GM06990 (cell line): ENCODE measurements at regions not wholly inside any gene's neighbourhood (a gene's known extent, or its start where the extent isn't known, plus 50 kb on each side); places are given as distances from the start of the nearest gene placed in this dataset.

Source experiments
- DNase-seq: peaks from one replicate; pipeline ENCODE4 v3.0.0-alpha.2; 2011; ENCODE audit not compliant: insufficient read length; ENCODE audit errors: extremely low read depth
- H3K27me3 ChIP-seq: replicated peaks from 2 replicates; pipeline ENCODE4 v1.6.0; 2011; ENCODE audit warnings: low read length; ENCODE audit not compliant: control insufficient read depth, insufficient read depth
- H3K36me3 ChIP-seq: 2 replicates; pipeline ENCODE4 v1.5.1; 2011; ENCODE audit warnings: low read length; ENCODE audit not compliant: control insufficient read depth, insufficient read depth
- H3K4me3 ChIP-seq: replicated peaks from 2 replicates; pipeline ENCODE4 v1.5.1; 2011; ENCODE audit warnings: low read depth, mild to moderate bottlenecking, control low read depth, low read length
- TF ChIP-seq, protein P1 (sequence below): IDR thresholded peaks from 2 replicates; pipeline ENCODE4 v1.5.1; 2011; ENCODE audit warnings: low read length, control low read depth, mild to moderate bottlenecking, inconsistent platforms; ENCODE audit not compliant: insufficient read depth, poor library complexity, severe bottlenecking

DNA sequence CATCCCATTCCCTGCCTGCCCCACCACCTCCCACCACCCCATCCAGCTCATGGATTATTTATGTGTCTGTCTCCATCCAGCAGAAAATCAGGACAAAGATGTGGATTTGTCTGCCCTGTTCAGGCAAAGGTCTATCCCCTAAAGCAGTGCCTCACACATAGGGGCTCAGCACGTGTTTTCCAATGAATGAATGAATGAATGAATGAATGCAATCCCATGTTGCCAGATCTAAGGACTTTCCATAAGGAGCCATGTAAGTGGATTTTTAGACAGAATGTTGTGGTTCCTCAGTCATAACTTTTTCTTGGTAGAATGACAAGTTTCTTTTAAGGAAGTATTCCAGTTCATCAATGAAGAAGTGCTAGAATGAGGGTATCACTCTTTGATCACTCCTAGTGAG lies 133.7 kb downstream of the RNASET2 start:
- no peak for DNase-seq

DNA sequence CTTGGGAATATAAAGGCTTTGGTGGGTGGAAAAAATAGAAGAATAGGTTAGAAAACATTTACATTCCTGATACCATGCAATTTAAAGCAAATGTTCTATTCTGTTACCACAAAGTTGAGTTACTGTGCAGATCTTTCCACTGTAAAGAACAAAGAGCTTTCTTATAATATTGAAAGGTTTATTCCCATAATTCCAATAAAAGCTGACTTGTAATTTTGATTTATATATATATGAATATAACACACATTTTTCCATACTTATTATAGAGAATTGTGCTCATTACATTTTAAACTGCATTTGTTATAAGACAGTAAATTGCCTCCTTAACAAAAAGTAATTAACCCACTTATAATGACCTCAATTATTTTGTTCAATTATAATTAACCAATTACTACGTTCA lies 135.9 kb downstream of the RNASET2 start:
- TF ChIP-seq, protein P1, sequence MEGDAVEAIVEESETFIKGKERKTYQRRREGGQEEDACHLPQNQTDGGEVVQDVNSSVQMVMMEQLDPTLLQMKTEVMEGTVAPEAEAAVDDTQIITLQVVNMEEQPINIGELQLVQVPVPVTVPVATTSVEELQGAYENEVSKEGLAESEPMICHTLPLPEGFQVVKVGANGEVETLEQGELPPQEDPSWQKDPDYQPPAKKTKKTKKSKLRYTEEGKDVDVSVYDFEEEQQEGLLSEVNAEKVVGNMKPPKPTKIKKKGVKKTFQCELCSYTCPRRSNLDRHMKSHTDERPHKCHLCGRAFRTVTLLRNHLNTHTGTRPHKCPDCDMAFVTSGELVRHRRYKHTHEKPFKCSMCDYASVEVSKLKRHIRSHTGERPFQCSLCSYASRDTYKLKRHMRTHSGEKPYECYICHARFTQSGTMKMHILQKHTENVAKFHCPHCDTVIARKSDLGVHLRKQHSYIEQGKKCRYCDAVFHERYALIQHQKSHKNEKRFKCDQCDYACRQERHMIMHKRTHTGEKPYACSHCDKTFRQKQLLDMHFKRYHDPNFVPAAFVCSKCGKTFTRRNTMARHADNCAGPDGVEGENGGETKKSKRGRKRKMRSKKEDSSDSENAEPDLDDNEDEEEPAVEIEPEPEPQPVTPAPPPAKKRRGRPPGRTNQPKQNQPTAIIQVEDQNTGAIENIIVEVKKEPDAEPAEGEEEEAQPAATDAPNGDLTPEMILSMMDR, result no peak
- DNase-seq, result no peak
- Histone ChIP-seq H3K27me3 (no peaks in the 10 kb centered on the region), H3K36me3 (no peaks in the 10 kb centered on the region), H3K4me3 (no peak overlapping the region)

More for the DNA sequence above, 133.7 kb downstream of the RNASET2 start:
- Histone ChIP-seq H3K27me3 (no peaks in the 10 kb centered on the region), H3K4me3 (no peak overlapping the region), H3K36me3 (no peaks in the 10 kb centered on the region)
- TF ChIP-seq, protein P1, result no peak

DNA sequence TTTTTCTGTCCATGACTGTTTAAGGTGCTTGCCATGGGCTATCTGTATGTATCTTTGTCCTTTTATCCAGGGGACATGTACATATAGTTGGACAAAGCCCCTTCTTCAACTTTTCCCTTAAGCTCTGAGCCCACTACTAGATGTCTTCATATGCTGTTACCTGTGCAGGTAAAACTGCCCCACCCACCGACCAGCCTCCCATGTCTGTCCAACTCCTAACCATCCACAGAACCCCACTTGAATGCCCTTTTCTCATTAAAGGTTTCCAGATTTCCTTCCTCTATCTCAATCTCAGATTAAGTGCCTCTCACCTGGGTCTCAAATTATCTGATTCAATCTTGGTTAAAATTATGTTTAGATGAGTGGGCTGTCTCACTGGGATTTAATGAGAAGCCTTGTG lies 136.3 kb downstream of the RNASET2 start:
- Histone ChIP-seq H3K4me3 (no peak overlapping the region), H3K27me3 (no peaks in the 10 kb centered on the region), H3K36me3 (no peaks in the 10 kb centered on the region)
- TF ChIP-seq, protein P1, result no peak
- no peak for DNase-seq

DNA sequence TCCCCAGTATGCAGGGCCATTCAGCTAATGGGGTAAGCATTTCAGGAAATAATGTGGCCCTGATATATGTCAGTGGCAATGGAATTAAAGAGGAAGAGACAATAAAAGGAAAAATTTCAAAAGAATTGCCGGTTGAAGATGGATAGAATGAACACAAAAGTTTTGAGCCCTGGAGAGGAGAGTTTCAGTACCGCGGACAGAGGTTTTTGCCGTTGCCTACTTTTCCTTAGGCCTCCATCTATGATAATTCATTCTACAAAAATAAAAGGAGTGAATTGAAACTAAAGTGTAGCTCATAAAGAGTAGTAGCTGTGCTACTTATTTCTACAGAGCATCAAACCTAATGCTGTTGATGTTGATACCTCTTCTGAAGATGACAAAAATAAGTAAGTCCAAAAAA lies 140.7 kb downstream of the RNASET2 start:
- H3K4me3 ChIP-seq, result no peak overlapping the region
- H3K36me3 ChIP-seq, result no peaks in the 10 kb centered on the region
- TF ChIP-seq, protein P1, result no peak
- no peaks in the 10 kb centered on the region for H3K27me3 ChIP-seq
- no peak for DNase-seq

DNA sequence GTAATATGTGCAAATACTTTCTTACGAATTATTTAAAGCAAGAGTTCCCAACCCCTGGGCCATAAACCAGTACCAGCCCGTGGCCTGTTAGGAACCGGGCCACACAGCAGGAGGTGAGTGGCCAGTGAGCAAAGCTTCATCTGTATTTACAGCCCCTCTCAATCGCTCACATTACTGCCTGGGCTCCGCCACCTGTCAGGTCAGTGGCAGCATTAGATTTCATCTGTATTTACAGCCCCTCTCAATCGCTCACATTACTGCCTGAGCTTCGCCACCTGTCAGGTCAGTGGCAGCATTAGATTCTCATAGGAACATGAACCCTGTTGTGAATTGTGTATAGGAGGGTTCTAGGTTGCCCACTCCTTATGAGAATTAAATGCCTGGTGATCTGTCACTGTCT lies 142.0 kb downstream of the RNASET2 start:
- H3K36me3 ChIP-seq, result no peaks in the 10 kb centered on the region
- DNase-seq, result no peak
- no peaks in the 10 kb centered on the region for H3K27me3 ChIP-seq
- TF ChIP-seq, protein P1, result no peak
- H3K4me3 ChIP-seq, result no peak overlapping the region

DNA sequence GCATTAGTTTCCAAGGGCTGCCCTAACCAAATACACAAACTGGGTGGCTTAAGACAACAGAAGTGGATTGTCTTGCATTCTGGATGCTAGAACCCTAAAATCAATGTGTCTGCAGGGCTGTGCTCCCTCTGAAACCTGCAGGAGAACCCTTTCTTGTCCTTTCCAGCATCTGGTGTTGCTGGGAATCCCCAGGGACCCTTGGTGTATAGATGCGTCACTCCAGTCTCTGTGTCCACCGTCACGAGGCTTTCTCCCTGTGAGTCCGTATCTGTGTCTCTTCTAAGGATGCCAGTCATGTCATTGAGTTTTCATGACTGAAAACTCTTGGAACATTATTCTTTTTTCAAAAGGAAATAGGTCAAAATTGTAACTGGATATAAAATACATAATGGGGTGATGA lies 142.9 kb downstream of the RNASET2 start:
- DNase-seq, result no peak
- TF ChIP-seq, protein P1, result no peak
- Histone ChIP-seq H3K36me3 (no peaks in the 10 kb centered on the region), H3K4me3 (no peak overlapping the region), H3K27me3 (no peaks in the 10 kb centered on the region)
